Stimulated activated CD4-positive, alpha-beta T cell treated with anti-CD3 and anti-CD28 coated beads, Interleukin-1b, Interleukin-23, amount 100 ng/mL, for 48 hours (primary cell): ENCODE measurements at regions not wholly inside any gene's neighbourhood (a gene's known extent, or its start where the extent isn't known, plus 50 kb on each side); places are given as distances from the start of the nearest gene placed in this dataset.

Source experiments
- DNase-seq: peaks from one replicate; pipeline ENCODE4 v3.0.0-alpha.2; 2020

GRCh38 chr7:24216576-24217125, 67.3 kb upstream of the NPY start:
- no peak for DNase-seq

- no peak for DNase-seq
Measured at GRCh38 chr7:24221500-24221899, 62.5 kb upstream of the NPY start.

- DNase-seq, result no peak
Measured at GRCh38 chr7:24227068-24227467, 56.9 kb upstream of the NPY start.

GRCh38 chr7:24227603-24228359, 56.2 kb upstream of the NPY start:
- peak; percentile 18 for DNase-seq

GRCh38 chr7:24229481-24230226, 54.3 kb upstream of the NPY start:
- DNase-seq, result no peak

GRCh38 chr7:24231493-24231892, 52.5 kb upstream of the NPY start:
- no peak for DNase-seq

DNA sequence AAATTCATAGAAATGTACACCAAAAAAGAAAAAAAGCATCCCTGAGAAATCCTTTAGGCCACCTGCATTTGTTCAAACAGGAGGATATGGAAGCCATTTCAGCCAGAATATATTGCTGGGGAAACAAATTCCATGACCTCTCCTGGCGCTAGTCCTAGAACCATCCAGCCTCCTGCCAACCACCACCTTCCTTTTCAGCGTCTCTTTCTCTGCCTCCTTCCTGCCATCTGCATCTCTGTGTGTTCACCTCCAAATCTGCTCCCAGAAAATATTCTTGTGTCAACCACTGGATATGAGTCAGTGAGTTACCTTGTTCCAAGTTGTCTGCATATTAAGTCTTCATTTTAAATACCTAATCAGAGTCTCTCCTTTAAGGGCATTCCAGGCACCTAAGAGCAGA, 50.6 kb upstream of the NPY start:
- no peak for DNase-seq
